Loucy (cell line): ENCODE measurements at regions not wholly inside any gene's neighbourhood (a gene's known extent, or its start where the extent isn't known, plus 50 kb on each side); places are given as distances from the start of the nearest gene placed in this dataset.
"Not testable (repeated sequence)": the region's sequence is repeated elsewhere in the genome, so short reads cannot be mapped to it uniquely, and the experiment has no call there.

Experiments used
- H2AFZ ChIP-seq: fragments of 200-600 bp; sonication (generic); 2 replicates; pipeline ENCODE4 v1.6.0; 2016; ENCODE audit warnings: antibody characterized with exemption, mild to moderate bottlenecking, low read length, moderate library complexity
- H3F3A ChIP-seq: fragments of 200-600 bp; 2 replicates; pipeline ENCODE4 v1.6.0; 2016; ENCODE audit warnings: antibody characterized with exemption, low read depth, mild to moderate bottlenecking
- H3K27me3 ChIP-seq: fragments of 200-600 bp; sonication (generic); 2 replicates; pipeline ENCODE4 v1.6.1; 2014; ENCODE audit warnings: low read length, mild to moderate bottlenecking; ENCODE audit not compliant: insufficient read depth, poor library complexity, severe bottlenecking
- H3K36me3 ChIP-seq: fragments of 200-600 bp; sonication (generic); 2 replicates; pipeline ENCODE4 v1.6.1; 2016; ENCODE audit warnings: low read length; ENCODE audit not compliant: insufficient read depth
- H3K4me1 ChIP-seq: fragments of 200-600 bp; sonication (generic); 2 replicates; pipeline ENCODE4 v1.5.1; 2014; ENCODE audit warnings: low read length, mild to moderate bottlenecking; ENCODE audit not compliant: insufficient read depth, poor library complexity, severe bottlenecking
- H3K4me2 ChIP-seq: fragments of 200-600 bp; sonication (generic); 2 replicates; pipeline ENCODE4 v1.6.0; 2014; ENCODE audit warnings: antibody characterized with exemption, low read length, low read depth, mild to moderate bottlenecking; ENCODE audit not compliant: poor library complexity, severe bottlenecking
- H3K4me3 ChIP-seq: fragments of 200-600 bp; sonication (generic); 2 replicates; pipeline ENCODE4 v1.5.1; 2014; ENCODE audit warnings: low read length, mild to moderate bottlenecking, mixed read lengths; ENCODE audit not compliant: poor library complexity, severe bottlenecking
- H3K79me2 ChIP-seq: fragments of 200-600 bp; sonication (generic); 2 replicates; pipeline ENCODE4 v1.6.1; 2014; ENCODE audit warnings: low read length; ENCODE audit not compliant: insufficient read depth
- H3K9ac ChIP-seq: fragments of 200-600 bp; sonication (generic); 2 replicates; pipeline ENCODE4 v1.6.0; 2014; ENCODE audit warnings: mild to moderate bottlenecking, low read depth, low read length, moderate library complexity; ENCODE audit not compliant: poor library complexity, severe bottlenecking
- H3K9me2 ChIP-seq: fragments of 200-600 bp; sonication (generic); replicated peaks from 2 replicates; pipeline ENCODE4 v1.6.1; 2016; ENCODE audit warnings: low read depth, low read length, mixed read lengths
- H3K9me3 ChIP-seq: fragments of 200-600 bp; sonication (generic); 2 replicates; pipeline ENCODE4 v1.6.1; 2014; ENCODE audit warnings: mild to moderate bottlenecking, antibody characterized with exemption, low read length, low read depth; ENCODE audit not compliant: insufficient read depth
- H4K20me1 ChIP-seq: fragments of 200-600 bp; sonication (generic); 2 replicates; pipeline ENCODE4 v1.6.0; 2014; ENCODE audit warnings: antibody characterized with exemption, low read length, mild to moderate bottlenecking; ENCODE audit not compliant: insufficient read depth, poor library complexity, severe bottlenecking
- EZH2phosphoT487 ChIP-seq: fragments of 200-600 bp; IDR thresholded peaks from 2 replicates; pipeline ENCODE4 v1.6.1; 2018; ENCODE audit warnings: antibody characterized with exemption, mild to moderate bottlenecking, moderate library complexity, borderline replicate concordance
- TF ChIP-seq, protein P1 (sequence below): fragments of 200-600 bp; sonication (generic); conservative IDR thresholded peaks from 2 replicates; pipeline ENCODE4 v1.5.1; 2014; ENCODE audit warnings: mild to moderate bottlenecking, antibody characterized with exemption, low read length

DNA sequence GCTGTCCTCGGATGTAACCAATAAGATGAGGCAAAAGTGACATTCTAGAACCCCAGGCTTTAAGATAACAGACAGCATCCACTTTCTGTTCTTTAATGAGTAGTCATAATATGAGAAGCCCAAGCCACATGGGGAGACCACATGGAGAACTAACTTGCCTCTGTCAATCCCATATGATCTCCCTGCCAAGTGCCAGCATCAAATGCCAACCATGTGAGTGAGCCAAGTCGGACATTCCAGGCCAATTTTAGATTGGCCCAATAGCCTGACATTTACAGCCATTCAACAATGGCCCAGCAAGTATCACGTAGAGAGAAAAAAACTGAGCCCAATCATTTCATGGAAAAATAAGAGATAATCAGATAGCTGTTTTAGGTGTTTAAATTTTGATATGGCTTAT is 2048.3 kb upstream of the RAG2 start:
- H3K9me3 ChIP-seq: peaks cover 3% of the 10 kb centered on the region; the same call in 1 of the 2 replicates
- no peak overlapping the region for H3K4me3 ChIP-seq
- no peaks in the 10 kb centered on the region for H3K79me2 ChIP-seq
- no peaks in the 10 kb centered on the region for H3K36me3 ChIP-seq
- H3K9ac ChIP-seq: no peak overlapping the region
- no peaks in the 10 kb centered on the region for H3K4me1 ChIP-seq
- H4K20me1 ChIP-seq: no peaks in the 10 kb centered on the region
- no peaks in the 10 kb centered on the region for H3K27me3 ChIP-seq
- no peaks in the 10 kb centered on the region for H3K9me2 ChIP-seq
- H3F3A ChIP-seq: no peaks in the 10 kb centered on the region
- TF ChIP-seq EZH2phosphoT487: no peak
- TF ChIP-seq, protein P1, sequence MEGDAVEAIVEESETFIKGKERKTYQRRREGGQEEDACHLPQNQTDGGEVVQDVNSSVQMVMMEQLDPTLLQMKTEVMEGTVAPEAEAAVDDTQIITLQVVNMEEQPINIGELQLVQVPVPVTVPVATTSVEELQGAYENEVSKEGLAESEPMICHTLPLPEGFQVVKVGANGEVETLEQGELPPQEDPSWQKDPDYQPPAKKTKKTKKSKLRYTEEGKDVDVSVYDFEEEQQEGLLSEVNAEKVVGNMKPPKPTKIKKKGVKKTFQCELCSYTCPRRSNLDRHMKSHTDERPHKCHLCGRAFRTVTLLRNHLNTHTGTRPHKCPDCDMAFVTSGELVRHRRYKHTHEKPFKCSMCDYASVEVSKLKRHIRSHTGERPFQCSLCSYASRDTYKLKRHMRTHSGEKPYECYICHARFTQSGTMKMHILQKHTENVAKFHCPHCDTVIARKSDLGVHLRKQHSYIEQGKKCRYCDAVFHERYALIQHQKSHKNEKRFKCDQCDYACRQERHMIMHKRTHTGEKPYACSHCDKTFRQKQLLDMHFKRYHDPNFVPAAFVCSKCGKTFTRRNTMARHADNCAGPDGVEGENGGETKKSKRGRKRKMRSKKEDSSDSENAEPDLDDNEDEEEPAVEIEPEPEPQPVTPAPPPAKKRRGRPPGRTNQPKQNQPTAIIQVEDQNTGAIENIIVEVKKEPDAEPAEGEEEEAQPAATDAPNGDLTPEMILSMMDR: no peak
- no peak overlapping the region for H3K4me2 ChIP-seq
- H2AFZ ChIP-seq: no peak overlapping the region

DNA sequence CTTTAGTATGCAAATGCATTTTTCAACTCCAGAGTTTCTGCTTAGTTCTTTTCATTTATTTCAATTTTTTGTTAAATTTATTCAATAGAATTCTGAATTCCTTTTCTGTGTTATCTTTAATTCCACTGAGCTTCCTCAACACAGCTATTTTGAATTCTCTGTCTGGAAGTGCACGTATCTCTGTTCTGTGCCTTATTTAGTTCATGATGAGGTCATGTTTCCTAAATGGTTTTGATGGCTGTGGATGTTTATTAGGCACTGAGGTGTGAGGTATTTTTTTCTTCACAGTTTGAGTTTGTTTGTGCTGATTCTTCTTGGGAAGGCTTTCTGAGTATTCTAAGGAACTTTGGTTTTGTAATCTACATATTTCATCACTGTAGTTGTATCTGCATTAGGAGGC is 2042.8 kb upstream of the RAG2 start:
- no peak for TF ChIP-seq EZH2phosphoT487
- TF ChIP-seq, protein P1: no peak
- H4K20me1 ChIP-seq: no peaks in the 10 kb centered on the region

DNA sequence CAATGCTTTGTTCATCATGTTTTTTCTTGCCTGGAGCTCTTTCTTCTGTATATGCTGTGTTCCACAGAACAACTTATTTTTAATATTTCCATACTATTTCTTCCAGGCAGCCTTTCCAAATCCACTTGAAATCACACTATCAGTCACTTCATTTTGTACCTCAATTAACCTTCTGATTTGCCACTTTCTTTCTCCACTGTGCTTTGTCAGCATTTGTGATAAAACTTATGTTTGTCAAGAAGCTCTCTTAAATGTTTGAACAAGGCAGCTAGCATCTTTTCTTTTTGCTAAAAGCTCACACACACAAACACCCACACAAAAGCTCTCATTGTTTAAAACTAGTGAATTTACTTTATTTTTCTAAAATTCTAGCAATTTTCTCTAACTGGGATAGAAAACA is 2014.7 kb upstream of the RAG2 start:
- H3K9ac ChIP-seq: no peak overlapping the region
- no peak overlapping the region for H3K4me3 ChIP-seq
- no peaks in the 10 kb centered on the region for H3K27me3 ChIP-seq

More for the DNA sequence above, 2042.8 kb upstream of the RAG2 start:
- Histone ChIP-seq H3K9ac (no peak overlapping the region), H3K27me3 (no peaks in the 10 kb centered on the region), H3K4me2 (no peak overlapping the region), H3K9me3 (peaks cover 3% of the 10 kb centered on the region; the same call in 1 of the 2 replicates), H3K4me1 (no peaks in the 10 kb centered on the region), H3K9me2 (no peaks in the 10 kb centered on the region), H3K79me2 (no peaks in the 10 kb centered on the region), H3K4me3 (no peak overlapping the region), H2AFZ (no peak overlapping the region), H3K36me3 (no peaks in the 10 kb centered on the region), H3F3A (no peaks in the 10 kb centered on the region)

DNA sequence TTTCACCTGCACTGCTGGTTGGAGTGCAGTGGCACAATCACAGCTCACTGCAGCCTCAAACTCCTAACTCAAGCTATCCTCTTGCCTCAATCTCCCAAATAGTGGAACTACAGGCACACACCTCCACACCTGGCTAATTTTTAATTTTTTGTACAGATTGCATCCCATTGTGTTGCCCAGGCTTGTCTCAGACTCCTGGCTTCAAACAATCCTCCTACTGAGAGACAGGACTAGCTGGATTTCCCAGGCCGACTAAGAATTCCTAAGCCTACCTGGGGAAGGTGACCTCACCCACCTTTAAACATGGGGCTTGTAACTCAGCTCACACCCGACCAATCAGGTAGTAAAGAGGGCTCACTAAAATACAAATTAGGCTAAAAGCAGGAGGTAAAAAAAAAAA is 2003.3 kb upstream of the RAG2 start:
- H3K4me2 ChIP-seq, H4K20me1 ChIP-seq, H2AFZ ChIP-seq, H3K36me3 ChIP-seq, H3K4me1 ChIP-seq, H3K27me3 ChIP-seq, H3K9ac ChIP-seq, H3K4me3 ChIP-seq, H3K79me2 ChIP-seq, H3F3A ChIP-seq, H3K9me2 ChIP-seq, H3K9me3 ChIP-seq: not testable (repeated sequence)

More for the DNA sequence above, 2014.7 kb upstream of the RAG2 start:
- Histone ChIP-seq H3K79me2 (no peaks in the 10 kb centered on the region), H3K9me2 (no peaks in the 10 kb centered on the region), H3K9me3 (no peaks in the 10 kb centered on the region), H3K36me3 (no peaks in the 10 kb centered on the region), H3F3A (no peaks in the 10 kb centered on the region), H2AFZ (no peak overlapping the region), H4K20me1 (no peaks in the 10 kb centered on the region), H3K4me1 (no peaks in the 10 kb centered on the region), H3K4me2 (no peak overlapping the region)
- TF ChIP-seq, protein P1: no peak
- no peak for TF ChIP-seq EZH2phosphoT487
